HG03175 (cell line): ENCODE measurements at regions not wholly inside any gene's neighbourhood (a gene's known extent, or its start where the extent isn't known, plus 50 kb on each side); places are given as distances from the start of the nearest gene placed in this dataset.
"Not testable (repeated sequence)": the region's sequence is repeated elsewhere in the genome, so short reads cannot be mapped to it uniquely, and the experiment has no call there.

Experiments used
- ATAC-seq: cut with Tn5 transposase; IDR thresholded peaks from one replicate; pipeline ENCODE4 v1.9.1; 2021; ENCODE audit warnings: mild to moderate bottlenecking, moderate library complexity; ENCODE audit not compliant: unreplicated experiment

DNA sequence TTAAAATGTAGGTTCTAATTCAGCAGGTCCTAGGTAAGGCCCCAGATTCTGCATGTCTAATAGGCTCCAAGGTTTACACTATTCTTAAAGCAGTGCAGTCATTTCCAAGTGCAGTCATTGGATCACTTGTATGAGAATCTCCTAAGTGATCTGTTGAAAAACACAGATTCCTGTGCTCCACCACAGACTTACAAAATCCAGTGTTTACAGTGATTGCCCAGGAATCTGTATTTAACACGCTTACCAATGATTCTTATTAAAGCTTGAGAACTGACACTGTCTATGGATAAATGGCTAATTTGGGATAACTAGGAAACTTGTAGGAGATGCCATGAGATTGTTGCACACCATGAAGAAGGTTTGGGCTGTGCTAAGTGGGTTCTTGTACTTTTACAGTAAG is 104.6 kb upstream of the PLEKHG1 start:
- no peak for ATAC-seq

DNA sequence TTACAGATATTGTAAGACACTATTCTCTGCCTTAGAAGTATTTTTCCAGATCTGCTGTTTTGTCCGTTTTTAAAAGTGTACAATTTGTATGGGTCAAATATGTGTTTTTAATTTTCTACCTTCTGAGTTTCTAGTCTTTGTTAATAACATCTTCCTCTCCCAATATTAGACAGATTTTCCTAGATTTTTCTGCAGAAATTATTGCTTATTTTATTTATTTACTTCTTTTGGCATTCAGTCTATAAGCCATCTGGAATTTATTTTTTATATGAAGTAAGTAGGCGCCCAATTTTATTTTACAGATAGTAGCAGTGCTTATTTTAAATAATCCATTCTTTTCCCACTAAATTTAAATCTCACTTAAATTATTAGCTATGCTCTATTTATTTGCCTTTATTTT is 103.1 kb upstream of the PLEKHG1 start:
- ATAC-seq: no peak

- no peak for ATAC-seq
These were observed 99.8 kb upstream of the PLEKHG1 start for GRCh38 chr6:150499882-150500312.

DNA sequence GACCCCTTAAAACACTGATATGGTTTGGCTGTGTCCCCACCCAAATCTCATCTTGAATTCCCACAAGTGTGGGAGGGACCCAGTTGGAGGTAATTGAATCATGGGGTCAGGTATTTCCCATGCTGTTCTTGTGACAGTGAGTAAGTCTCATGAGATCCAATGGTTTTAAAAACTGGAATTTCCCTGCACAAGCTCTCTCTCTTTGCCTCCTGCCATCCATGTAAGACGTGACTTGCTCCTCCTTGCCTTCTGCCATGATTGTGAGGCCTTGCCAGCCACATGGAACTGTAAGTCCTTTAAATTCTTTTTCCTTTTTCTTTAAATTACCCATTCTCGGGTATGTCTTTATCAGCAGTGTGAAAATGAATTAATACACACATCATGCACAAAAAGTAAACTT is 99.1 kb upstream of the PLEKHG1 start:
- ATAC-seq: not testable (repeated sequence)

GRCh38 chr6:150503041-150503440 is 96.6 kb upstream of the PLEKHG1 start:
- no peak for ATAC-seq

DNA sequence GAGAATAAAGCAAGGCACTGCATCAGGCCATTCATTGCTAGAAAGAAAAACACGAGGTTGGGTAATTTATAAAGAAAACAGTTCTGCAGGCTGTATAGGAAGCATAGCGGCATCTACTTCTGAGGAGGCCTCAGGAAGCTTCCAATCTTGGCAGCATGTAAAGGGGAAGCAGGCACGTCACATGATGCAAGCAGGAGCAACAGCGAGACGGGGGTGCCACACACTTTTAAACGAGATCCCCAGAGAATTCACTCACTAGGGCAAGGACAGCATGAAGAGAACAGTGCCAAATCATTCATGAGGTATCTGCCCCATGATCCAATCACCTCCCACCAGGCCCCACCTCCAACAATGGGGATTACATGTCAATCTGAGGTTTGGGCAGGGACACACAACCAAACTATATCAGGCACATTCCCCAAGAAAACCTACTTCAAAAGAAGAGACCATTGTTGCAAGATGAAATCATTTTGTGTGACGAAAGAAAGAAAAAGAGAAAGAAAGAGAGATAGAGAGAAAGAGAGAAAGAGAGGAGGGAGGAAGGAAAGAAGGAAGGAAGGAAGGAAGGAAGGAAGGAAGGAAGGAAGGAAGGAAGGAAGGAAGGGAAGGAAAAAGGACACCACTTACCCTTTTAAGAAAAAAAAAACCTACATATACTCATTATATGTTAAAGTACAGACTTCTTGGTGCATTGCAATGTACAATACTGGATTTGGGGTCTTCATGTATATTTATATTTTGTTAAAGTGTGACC is 95.9 kb upstream of the PLEKHG1 start:
- no peak for ATAC-seq

- ATAC-seq: not testable (repeated sequence)
These were observed 92.3 kb upstream of the PLEKHG1 start for GRCh38 chr6:150507361-150507760.

DNA sequence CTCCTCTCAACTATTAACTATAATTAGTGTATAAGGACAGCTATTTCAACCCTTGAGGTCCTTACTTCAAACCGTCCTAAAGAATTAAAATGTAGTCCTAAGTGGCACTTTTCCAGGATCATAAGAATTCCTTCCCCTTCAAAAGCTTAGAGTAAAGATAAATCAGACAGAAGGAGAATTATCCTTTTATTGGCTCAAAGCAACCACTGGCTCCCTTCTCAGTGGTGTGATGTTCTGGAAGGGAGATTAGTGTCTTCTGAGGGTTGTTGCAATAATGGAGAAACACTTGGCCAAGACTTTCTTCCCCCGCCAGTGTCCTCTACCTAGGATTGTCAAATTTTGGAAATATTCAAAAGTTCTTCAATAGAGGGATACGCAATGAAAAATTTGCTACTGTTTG is 89.1 kb upstream of the PLEKHG1 start:
- ATAC-seq: no peak

GRCh38 chr6:150511313-150511712 is 88.4 kb upstream of the PLEKHG1 start:
- no peak for ATAC-seq

GRCh38 chr6:150514806-150515380 is 84.8 kb upstream of the PLEKHG1 start:
- ATAC-seq: no peak

DNA sequence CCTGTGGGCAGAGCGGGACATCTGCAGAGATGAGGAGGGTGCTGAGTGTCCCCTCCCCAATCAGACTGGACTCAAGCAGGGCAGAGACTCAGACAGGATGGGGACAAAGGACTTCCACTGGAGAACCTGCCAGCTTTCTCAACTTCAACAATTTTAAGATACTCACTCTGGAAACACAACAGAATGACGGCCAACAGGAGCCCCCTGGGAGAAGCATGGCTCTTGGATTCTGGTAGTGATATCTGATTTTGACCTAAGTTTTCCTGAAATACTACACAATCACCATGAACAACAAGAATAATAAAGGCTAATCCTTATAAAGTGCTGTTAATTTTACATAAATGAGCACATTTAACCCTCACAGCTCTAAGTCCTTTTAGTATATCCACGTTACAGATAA is 83.5 kb upstream of the PLEKHG1 start:
- no peak for ATAC-seq

DNA sequence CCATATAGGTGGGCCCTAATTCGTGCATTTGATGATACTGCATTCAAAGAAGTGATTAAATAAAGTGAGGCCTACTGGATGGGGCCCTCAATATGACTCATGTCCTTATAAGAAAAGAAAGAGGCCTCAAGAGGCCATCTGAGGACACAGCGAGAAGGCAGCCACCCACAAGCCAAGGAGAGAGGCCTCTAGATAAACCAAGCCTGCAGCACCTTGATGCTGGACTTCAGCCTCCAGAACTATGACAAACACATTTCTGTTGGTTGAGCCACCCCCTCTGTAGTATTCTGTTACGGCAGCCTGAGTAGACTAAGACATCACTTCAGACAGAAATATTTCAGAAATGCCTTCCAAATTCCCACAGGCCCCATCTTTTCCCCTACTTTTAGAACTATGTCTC is 82.5 kb upstream of the PLEKHG1 start:
- no peak for ATAC-seq

DNA sequence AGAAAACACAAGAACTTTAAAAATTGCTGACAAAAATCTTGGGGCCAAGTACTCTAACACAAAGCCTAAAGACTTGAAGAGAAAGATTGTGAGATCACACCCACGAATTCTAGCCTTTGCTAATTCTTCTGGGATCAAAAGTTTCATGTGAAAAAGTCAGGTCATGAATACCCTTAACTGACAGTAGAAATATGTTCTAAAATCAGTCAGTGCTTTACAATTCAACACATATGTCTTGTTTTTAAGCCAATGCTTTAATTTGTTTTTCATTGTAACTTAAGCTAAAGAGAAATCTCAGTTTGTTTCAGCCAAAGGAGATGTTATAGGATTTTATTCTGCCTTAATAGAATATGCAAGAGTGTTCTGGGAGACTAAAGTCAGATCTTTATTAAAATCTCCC is 78.2 kb upstream of the PLEKHG1 start:
- ATAC-seq: no peak

GRCh38 chr6:150523216-150523615 is 76.5 kb upstream of the PLEKHG1 start:
- not testable (repeated sequence) for ATAC-seq

GRCh38 chr6:150525300-150525699 is 74.4 kb upstream of the PLEKHG1 start:
- no peak for ATAC-seq

- ATAC-seq: no peak
These were observed 72.6 kb upstream of the PLEKHG1 start for GRCh38 chr6:150527100-150527499.

GRCh38 chr6:150528648-150529285 is 70.9 kb upstream of the PLEKHG1 start:
- no peak for ATAC-seq

DNA sequence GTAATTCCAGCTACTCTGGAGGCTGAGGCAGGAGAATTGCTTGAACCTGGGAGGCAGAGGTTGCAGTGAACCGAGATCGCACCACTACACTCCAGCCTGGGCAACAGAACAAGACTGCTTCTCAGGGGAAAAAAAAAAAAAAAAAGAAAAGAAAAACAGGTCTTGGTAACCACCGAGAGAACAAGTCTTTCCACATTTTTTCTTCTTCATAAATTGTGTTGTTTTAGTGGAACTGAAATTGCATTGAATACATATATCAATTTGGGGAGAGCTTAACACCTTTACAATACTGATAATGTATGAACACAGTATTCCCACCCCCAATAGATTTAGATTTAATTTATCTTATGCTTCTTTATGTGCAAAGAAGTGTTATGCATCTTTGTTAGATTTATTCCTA is 70.0 kb upstream of the PLEKHG1 start:
- ATAC-seq: no peak

GRCh38 chr6:150531957-150532356 is 67.7 kb upstream of the PLEKHG1 start:
- ATAC-seq: no peak

- no peak for ATAC-seq
These were observed 65.1 kb upstream of the PLEKHG1 start for GRCh38 chr6:150534553-150534952.

GRCh38 chr6:150535151-150535804 is 64.4 kb upstream of the PLEKHG1 start:
- no peak for ATAC-seq

- ATAC-seq: no peak
These were observed 63.9 kb upstream of the PLEKHG1 start for GRCh38 chr6:150535818-150536220.
